ENCODE measurements at regions not wholly inside any gene's neighbourhood (a gene's known extent, or its start where the extent isn't known, plus 50 kb on each side); places are given as distances from the start of the nearest gene placed in this dataset.

DNA sequence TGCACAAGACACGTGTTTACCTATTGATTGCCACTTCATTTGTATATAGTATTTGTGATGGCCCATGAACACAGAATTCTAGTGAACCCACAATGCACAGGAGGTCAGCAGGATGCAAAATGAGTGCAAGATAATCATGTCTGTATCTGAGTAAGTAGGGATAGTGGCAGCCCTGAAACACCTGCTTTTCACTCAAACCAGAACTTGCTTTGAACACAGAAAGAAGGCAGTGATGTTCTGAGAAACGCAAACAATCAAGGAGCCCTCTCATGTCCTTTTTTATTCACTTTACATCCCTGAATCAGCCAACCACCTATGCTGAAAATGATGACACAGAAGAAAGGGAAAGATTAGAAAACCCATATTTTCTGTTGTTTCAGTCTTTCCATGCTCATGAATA lies 170.4 kb upstream of the AVPR1A start:
- H3K9me3 Mint-ChIP-seq = no peaks in the 10 kb centered on the region; a peak in 2 of 5 replicates
- no peak overlapping the region for H3K27ac Mint-ChIP-seq
- Histone ChIP-seq H3K9ac (ENCODE audit: extremely low read depth, insufficient read length, low read length) (no peak overlapping the region), H2AFZ (ENCODE audit: low read length) (no peak overlapping the region), H3K9me3 (ENCODE audit: control insufficient read depth, low read depth, low read length) (no peaks in the 10 kb centered on the region), H3K14ac (ENCODE audit: insufficient read depth, low read length) (no peak overlapping the region), H4K8ac (replicated peaks; ENCODE audit: insufficient read length, low read depth, low read length) (no peak overlapping the region), H3K56ac (ENCODE audit: insufficient read length, low read depth, low read length) (no peak overlapping the region), H2BK15ac (ENCODE audit: low read depth, low read length) (no peak overlapping the region), H3K27ac (ENCODE audit: insufficient read length, low read depth, low read length) (no peak overlapping the region), H3K23me2 (ENCODE audit: insufficient read length, low read depth, low read length, poor library complexity, severe bottlenecking) (no peaks in the 10 kb centered on the region), H3K79me2 (ENCODE audit: insufficient read depth, low read length) (no peaks in the 10 kb centered on the region), H2BK120ac (ENCODE audit: low read depth, low read length, poor library complexity, severe bottlenecking) (no peak overlapping the region), H2BK20ac (ENCODE audit: low read depth, low read length, poor library complexity, severe bottlenecking) (no peak overlapping the region), H2BK12ac (ENCODE audit: insufficient read length, low read depth, low read length) (no peak overlapping the region), H4K5ac (ENCODE audit: insufficient read length, low read depth, low read length) (no peak overlapping the region), H3T11ph (ENCODE audit: low read length) (no peak overlapping the region), H3K4me2 (ENCODE audit: insufficient read depth, insufficient read length, low read length) (no peak overlapping the region), H4K91ac (ENCODE audit: insufficient read length, low read depth, low read length) (no peak overlapping the region), H2AK5ac (ENCODE audit: insufficient read length, low read length) (no peak overlapping the region), H3K23ac (ENCODE audit: insufficient read length, low read depth, low read length) (no peak overlapping the region), H3K4me1 (ENCODE audit: insufficient read depth, low read length) (no peaks in the 10 kb centered on the region), H3K4ac (ENCODE audit: low read depth, low read length) (no peak overlapping the region), H2BK5ac (ENCODE audit: insufficient read length, low read length) (no peak overlapping the region), H3K27me3 (ENCODE audit: insufficient read depth, low read length) (no peaks in the 10 kb centered on the region), H3K79me1 (ENCODE audit: insufficient read depth, low read depth, low read length, poor library complexity, severe bottlenecking) (no peaks in the 10 kb centered on the region), H3K18ac (ENCODE audit: insufficient read length, low read depth, low read length) (no peak overlapping the region), H4K20me1 (ENCODE audit: control insufficient read depth, insufficient read depth, insufficient read length) (no peaks in the 10 kb centered on the region)
- no peaks in the 10 kb centered on the region for H3K27me3 Mint-ChIP-seq (ENCODE audit: low read depth)
- TF ChIP-seq, protein P1, sequence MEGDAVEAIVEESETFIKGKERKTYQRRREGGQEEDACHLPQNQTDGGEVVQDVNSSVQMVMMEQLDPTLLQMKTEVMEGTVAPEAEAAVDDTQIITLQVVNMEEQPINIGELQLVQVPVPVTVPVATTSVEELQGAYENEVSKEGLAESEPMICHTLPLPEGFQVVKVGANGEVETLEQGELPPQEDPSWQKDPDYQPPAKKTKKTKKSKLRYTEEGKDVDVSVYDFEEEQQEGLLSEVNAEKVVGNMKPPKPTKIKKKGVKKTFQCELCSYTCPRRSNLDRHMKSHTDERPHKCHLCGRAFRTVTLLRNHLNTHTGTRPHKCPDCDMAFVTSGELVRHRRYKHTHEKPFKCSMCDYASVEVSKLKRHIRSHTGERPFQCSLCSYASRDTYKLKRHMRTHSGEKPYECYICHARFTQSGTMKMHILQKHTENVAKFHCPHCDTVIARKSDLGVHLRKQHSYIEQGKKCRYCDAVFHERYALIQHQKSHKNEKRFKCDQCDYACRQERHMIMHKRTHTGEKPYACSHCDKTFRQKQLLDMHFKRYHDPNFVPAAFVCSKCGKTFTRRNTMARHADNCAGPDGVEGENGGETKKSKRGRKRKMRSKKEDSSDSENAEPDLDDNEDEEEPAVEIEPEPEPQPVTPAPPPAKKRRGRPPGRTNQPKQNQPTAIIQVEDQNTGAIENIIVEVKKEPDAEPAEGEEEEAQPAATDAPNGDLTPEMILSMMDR (conservative IDR thresholded peaks at IDR 0.05) = no peak
- H3K36me3 Mint-ChIP-seq (ENCODE audit: insufficient read depth in 1 of 3, low read depth in 3 of 3) = no peaks in the 10 kb centered on the region
- H3K4me1 Mint-ChIP-seq = peaks cover 0 to 5% of the 10 kb centered on the region in 2 experiments; a peak in 1 of 4 replicates
- no peak overlapping the region for H3K4me3 Mint-ChIP-seq
- DNase-seq = no peak
- WGBS (ENCODE audit: extremely low coverage, insufficient read length, low lambda C conversion rate) = no CpG with 5 or more reads among the region's 2 CpGs
